BLaER1 (cell line): ENCODE measurements at regions not wholly inside any gene's neighbourhood (a gene's known extent, or its start where the extent isn't known, plus 50 kb on each side); places are given as distances from the start of the nearest gene placed in this dataset.

Experiments
- H3K27ac ChIP-seq: shearing (Covaris generic); formaldehyde crosslinking; 2 replicates; pipeline ENCODE4 v1.8.1; 2022
- H3K27me3 ChIP-seq: shearing (Covaris generic); formaldehyde crosslinking; 2 replicates; pipeline ENCODE4 v1.8.1; 2022
- H3K36me3 ChIP-seq: shearing (Covaris generic); formaldehyde crosslinking; 2 replicates; pipeline ENCODE4 v1.8.1; 2022
- H3K4me1 ChIP-seq: shearing (Covaris generic); formaldehyde crosslinking; 2 replicates; pipeline ENCODE4 v1.8.1; 2022
- H3K4me2 ChIP-seq: shearing (Covaris generic); formaldehyde crosslinking; 2 replicates; pipeline ENCODE4 v1.8.1; 2022
- H3K4me3 ChIP-seq: shearing (Covaris generic); formaldehyde crosslinking; 2 replicates; pipeline ENCODE4 v1.8.1; 2022
- H3K9ac ChIP-seq: shearing (Covaris generic); formaldehyde crosslinking; 2 replicates; pipeline ENCODE4 v1.8.1; 2022
- H3K9me3 ChIP-seq: shearing (Covaris generic); formaldehyde crosslinking; 2 replicates; pipeline ENCODE4 v1.8.1; 2022
- H4K20me1 ChIP-seq: shearing (Covaris generic); formaldehyde crosslinking; 2 replicates; pipeline ENCODE4 v1.8.1; 2022
- Cebpa-rat ChIP-seq: shearing (Covaris generic); IDR thresholded peaks from 2 replicates; pipeline ENCODE4 v1.8.1; 2022

DNA sequence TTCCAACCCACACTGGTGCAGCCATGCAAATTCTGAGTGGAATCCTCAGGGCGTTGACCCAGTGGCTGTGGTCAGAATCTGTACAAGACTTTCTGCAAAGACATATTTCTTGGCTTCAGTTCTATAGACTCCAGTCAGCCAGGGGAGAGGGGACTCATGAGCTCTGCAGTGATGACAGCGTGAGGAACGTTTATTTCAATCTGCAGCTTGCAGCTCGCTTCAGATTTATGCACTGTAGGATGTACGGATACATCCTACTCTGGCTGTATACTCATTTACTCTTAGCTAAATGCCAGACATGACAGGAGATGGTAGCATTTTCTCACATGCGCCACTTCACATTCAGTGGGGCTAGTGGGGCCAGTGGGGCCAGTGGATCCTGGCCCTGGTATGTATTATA, 276.1 kb downstream of the FGF9 start:
- Histone ChIP-seq H3K9me3 (peaks cover 56% of the 10 kb centered on the region), H3K4me2 (peak overlapping the region; percentile 94), H4K20me1 (no peaks in the 10 kb centered on the region)

DNA sequence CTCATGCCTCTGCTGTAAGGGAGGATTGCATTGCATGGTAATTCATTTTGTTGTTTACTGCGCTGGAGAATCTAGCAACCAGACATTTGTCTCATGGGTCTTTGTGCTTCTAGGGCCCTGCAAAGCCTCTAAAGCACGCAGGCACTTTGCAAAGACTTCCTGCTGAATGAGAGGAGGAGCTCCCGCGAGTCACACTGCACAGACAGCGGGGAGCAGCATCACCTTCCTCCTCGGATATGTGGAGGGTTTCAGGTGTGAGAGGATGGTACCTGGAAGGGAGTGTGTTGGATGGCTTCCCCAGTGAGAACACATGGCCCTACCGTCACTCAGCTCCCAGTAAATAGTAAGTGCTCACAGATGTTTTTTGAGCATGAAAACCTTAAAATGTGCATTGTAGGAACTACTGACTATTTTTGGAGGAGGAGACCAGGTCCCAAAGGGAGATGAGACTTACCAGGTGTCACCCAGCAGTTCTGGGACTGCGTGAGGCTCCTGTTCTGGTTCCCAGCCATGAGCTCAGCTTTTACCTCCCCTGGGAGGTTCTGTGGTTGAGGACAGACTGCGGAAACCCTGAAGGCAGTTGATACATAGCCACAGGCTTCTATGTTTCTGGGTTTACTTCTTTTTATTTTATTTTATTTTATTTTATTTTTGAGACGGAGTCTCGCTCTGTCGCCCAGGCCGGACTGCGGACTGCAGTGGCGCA, 278.0 kb downstream of the FGF9 start:
- H4K20me1 ChIP-seq = no peaks in the 10 kb centered on the region
- peak overlapping the region; percentile 63; the same call in 1 of the 2 replicates for H3K9ac ChIP-seq
- peak overlapping the region; percentile 52 for H3K4me3 ChIP-seq
- H3K4me2 ChIP-seq = peak overlapping the region; percentile 94
- H3K4me1 ChIP-seq = peaks cover 51% of the 10 kb centered on the region
- H3K36me3 ChIP-seq = peaks cover 21% of the 10 kb centered on the region; the same call in 1 of the 2 replicates
- no peaks in the 10 kb centered on the region for H3K27me3 ChIP-seq
- H3K27ac ChIP-seq = peak overlapping the region; percentile 80
- peaks cover 43% of the 10 kb centered on the region for H3K9me3 ChIP-seq
- TF ChIP-seq Cebpa-rat = no peak

More for the DNA sequence above, 276.1 kb downstream of the FGF9 start:
- Histone ChIP-seq H3K4me3 (no peak overlapping the region), H3K4me1 (peaks cover 51% of the 10 kb centered on the region), H3K27ac (peak overlapping the region; percentile 80), H3K27me3 (no peaks in the 10 kb centered on the region), H3K9ac (no peak overlapping the region), H3K36me3 (peaks cover 21% of the 10 kb centered on the region; the same call in 1 of the 2 replicates)
- no peak for TF ChIP-seq Cebpa-rat

DNA sequence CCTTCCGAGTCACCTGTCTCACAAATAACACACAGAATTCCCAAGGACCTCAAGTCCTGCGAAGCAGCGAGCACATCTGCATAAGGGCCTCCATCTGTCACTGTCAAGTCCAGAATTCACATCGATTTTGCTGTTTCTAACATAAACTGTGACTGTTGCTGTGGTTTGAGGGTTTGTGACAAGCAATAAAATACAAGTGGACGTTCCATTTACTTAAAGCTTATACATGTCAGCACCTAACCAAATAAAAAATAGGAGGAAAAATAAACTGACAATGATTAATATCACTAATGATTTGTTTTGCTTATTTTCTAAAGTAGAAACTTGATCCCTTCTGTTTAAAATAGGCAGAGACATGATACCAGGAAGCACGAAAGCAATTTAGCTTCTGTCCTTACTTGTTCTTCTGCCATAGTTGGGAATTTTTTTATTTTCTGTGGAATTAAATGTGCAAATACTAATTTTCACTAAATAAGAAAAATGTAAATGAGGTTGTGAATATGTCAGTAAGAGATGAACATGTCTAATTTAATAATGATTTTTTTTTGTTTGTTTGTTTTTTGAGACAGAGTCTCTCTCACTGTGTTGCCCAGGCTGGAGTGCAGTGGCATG, 279.1 kb downstream of the FGF9 start:
- no peak for TF ChIP-seq Cebpa-rat
- Histone ChIP-seq H3K4me2 (peak overlapping the region; percentile 94), H3K27me3 (no peaks in the 10 kb centered on the region), H3K36me3 (peaks cover 17% of the 10 kb centered on the region; the same call in 1 of the 2 replicates), H3K4me3 (0 out of 2 replicates have a peak overlapping the region, but pooled peaks have one; percentile 22), H3K4me1 (peaks cover 51% of the 10 kb centered on the region), H4K20me1 (no peaks in the 10 kb centered on the region), H3K9me3 (peaks cover 43% of the 10 kb centered on the region), H3K9ac (peak overlapping the region; percentile 55; the same call in 1 of the 2 replicates), H3K27ac (peak overlapping the region; percentile 53)

DNA sequence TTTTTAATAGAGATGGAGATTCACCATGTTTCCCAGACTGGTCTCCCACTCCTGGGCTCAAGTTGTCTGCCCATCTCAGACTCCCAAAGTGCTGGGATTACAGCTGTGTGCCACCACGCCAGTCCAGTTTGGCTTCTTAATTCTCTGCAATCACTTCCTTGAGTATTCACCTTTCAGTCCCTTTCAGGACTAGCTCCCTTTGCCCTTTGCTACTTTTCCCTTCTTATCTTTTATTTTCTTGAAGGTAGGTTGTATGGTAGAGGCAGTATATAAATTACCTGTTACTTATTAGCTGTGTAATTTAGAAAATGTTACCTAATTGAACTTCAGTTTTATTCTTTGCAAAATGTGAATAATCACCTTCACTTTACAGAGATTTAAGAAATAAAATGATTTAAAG, 285.8 kb downstream of the FGF9 start:
- Histone ChIP-seq H3K36me3 (peaks cover 8% of the 10 kb centered on the region; the same call in 1 of the 2 replicates), H3K9ac (no peak overlapping the region), H3K27me3 (no peaks in the 10 kb centered on the region), H3K4me3 (no peak overlapping the region), H3K4me1 (peaks cover 10% of the 10 kb centered on the region; the same call in 1 of the 2 replicates), H3K4me2 (no peak overlapping the region), H3K9me3 (peaks cover 51% of the 10 kb centered on the region), H3K27ac (no peak overlapping the region), H4K20me1 (no peaks in the 10 kb centered on the region)
- no peak for TF ChIP-seq Cebpa-rat

DNA sequence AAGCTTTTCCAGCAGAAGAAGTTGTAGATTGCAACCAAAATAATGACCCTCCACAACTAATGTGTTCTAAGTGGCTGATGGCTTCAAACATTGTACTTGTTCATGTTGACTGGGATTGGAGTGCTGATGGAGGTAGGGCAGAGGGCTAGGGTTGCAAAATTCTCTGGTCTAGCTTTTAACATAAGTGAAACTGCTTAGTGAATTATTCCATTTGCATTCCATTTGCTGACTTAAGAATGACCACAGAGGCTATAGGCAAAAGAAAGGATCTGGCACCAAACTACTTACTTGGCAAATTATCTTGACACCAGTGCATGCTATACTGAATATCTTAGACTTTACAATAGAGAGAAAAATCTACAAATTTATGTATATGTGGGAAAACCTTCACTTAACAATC, 287.0 kb downstream of the FGF9 start:
- H3K27ac ChIP-seq = no peak overlapping the region
- no peak overlapping the region for H3K4me2 ChIP-seq
- no peak overlapping the region for H3K4me3 ChIP-seq
- H3K36me3 ChIP-seq = peaks cover 8% of the 10 kb centered on the region; the same call in 1 of the 2 replicates
- 0 out of 2 replicates have a peak, but pooled peaks cover 7% of the 10 kb centered on the region for H3K4me1 ChIP-seq
- no peaks in the 10 kb centered on the region for H4K20me1 ChIP-seq
- no peaks in the 10 kb centered on the region for H3K27me3 ChIP-seq
- TF ChIP-seq Cebpa-rat = no peak
- no peak overlapping the region for H3K9ac ChIP-seq
- H3K9me3 ChIP-seq = peaks cover 56% of the 10 kb centered on the region

DNA sequence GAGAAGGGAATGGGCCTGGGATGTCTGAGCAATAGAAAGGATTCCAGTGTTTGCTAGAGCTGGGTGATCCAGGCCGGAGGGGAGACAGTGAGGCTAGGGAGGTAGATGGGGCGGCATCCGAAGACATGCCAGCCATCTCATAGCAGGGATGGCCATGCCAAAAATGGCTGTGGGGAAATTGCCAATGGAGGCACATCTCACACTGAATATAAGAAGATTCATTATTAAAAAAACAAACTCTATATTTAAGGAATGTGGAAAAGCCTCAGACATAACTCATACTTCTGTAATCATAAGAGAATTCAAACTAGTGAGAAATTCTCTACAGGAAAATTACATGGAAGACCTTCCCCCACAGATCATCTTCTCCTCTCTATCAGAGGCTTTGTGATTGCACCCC, 289.2 kb downstream of the FGF9 start:
- no peaks in the 10 kb centered on the region for H3K27me3 ChIP-seq
- H4K20me1 ChIP-seq = no peaks in the 10 kb centered on the region

DNA sequence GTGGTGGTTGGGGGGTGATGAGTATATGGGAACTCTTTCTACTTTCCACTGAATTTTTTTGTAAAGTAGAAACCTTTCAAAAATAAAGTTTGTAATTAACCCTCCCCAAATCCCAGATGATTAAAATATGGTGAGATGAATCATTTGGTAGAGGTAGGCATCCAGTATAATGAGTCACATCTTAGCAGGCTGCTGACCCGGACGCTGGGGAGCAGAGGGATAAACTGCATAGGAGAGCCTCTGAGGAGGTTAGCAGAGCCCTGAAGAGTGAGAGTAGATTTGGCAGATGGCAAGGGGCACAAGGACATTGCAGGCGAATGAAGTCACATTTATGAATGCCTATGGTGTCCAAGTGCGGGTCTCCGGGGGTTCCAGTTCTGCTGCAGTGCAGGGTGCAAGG, 293.8 kb downstream of the FGF9 start:
- Histone ChIP-seq H3K4me2 (peak overlapping the region; percentile 82), H3K27me3 (no peaks in the 10 kb centered on the region), H3K4me3 (no peak overlapping the region), H3K4me1 (peaks cover 66% of the 10 kb centered on the region), H3K9me3 (peaks cover 34% of the 10 kb centered on the region), H3K36me3 (no peaks in the 10 kb centered on the region), H3K27ac (peak overlapping the region; percentile 96), H4K20me1 (no peaks in the 10 kb centered on the region), H3K9ac (peak overlapping the region; percentile 81; the same call in 1 of the 2 replicates)
- TF ChIP-seq Cebpa-rat = no peak

More for the DNA sequence above, 289.2 kb downstream of the FGF9 start:
- Histone ChIP-seq H3K4me3 (no peak overlapping the region), H3K4me1 (peaks cover 20% of the 10 kb centered on the region), H3K4me2 (no peak overlapping the region), H3K36me3 (peaks cover 2% of the 10 kb centered on the region; the same call in 1 of the 2 replicates), H3K9ac (no peak overlapping the region), H3K9me3 (peaks cover 55% of the 10 kb centered on the region), H3K27ac (no peak overlapping the region)
- TF ChIP-seq Cebpa-rat = no peak

DNA sequence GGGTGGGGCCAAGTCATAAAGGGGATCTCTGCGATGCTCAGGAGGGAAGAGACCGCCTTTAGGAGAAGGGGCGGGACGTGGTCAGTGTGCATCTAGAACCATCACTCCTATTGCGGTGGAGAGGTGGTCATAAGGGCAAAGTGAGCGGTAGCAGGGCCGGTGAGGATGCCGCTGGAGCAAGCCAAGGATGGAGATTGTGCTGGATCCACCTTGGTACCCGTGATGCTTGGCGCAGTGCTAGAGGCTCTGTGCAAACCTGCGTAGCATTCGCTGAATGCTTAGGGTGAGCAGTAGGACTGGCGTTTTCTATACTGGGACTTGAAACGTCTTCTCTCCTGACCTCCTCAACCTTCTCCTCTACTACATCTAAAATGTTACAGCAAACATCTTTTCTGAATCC, 294.2 kb downstream of the FGF9 start:
- peak overlapping the region; percentile 82 for H3K4me2 ChIP-seq
- no peaks in the 10 kb centered on the region for H4K20me1 ChIP-seq
- peak overlapping the region; percentile 96 for H3K27ac ChIP-seq
- H3K9ac ChIP-seq = peak overlapping the region; percentile 81
- no peak for TF ChIP-seq Cebpa-rat
- no peaks in the 10 kb centered on the region for H3K36me3 ChIP-seq
- peaks cover 34% of the 10 kb centered on the region for H3K9me3 ChIP-seq
- no peaks in the 10 kb centered on the region for H3K27me3 ChIP-seq
- no peak overlapping the region for H3K4me3 ChIP-seq
- H3K4me1 ChIP-seq = peaks cover 70% of the 10 kb centered on the region

DNA sequence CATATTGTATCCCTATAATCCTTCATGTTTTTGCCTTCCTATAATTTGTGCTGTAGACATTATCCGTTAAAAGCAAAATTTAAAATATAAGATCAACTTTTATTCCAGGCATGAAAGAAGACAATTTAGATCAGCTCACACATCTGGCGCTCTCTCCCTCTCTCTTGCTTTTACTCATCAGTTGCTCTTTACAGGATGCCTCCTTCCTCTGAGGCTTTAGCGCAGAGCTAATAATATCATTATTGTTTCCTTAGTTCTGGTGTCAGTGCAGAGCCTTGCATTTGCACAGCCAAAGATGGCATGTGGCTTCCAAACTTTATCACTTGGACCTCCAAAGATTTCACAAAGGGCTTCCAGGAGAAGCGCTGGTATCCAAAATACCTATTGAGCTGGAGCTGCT, 295.1 kb downstream of the FGF9 start:
- Histone ChIP-seq H3K27me3 (no peaks in the 10 kb centered on the region), H3K4me3 (peak overlapping the region; percentile 9; the same call in 1 of the 2 replicates), H3K9me3 (peaks cover 32% of the 10 kb centered on the region), H4K20me1 (no peaks in the 10 kb centered on the region), H3K4me2 (peak overlapping the region; percentile 82), H3K9ac (peak overlapping the region; percentile 81), H3K27ac (peak overlapping the region; percentile 96), H3K4me1 (peaks cover 72% of the 10 kb centered on the region), H3K36me3 (no peaks in the 10 kb centered on the region)
- TF ChIP-seq Cebpa-rat = no peak

DNA sequence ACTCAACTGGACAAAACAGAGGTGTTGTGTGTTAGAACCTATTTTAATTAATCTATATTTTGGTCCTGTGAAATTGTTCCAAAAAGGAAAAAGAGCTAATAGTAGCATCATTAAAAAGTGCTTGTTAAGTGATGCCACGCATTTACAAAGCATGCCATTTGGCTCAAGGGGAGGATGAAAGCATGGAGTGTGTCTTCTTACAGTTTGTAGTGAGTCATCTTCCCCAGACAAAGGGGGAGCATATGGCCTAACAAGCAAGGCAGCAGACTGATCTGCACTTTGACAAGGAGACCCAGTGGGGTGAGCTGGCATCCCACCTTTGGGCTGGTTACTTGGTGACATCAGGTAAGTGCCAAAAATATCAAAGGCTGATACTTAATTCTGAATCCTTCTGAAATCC, 297.0 kb downstream of the FGF9 start:
- TF ChIP-seq Cebpa-rat = no peak
- H3K36me3 ChIP-seq = no peaks in the 10 kb centered on the region
- no peak overlapping the region for H3K9ac ChIP-seq
- no peaks in the 10 kb centered on the region for H4K20me1 ChIP-seq
- H3K9me3 ChIP-seq = peaks cover 13% of the 10 kb centered on the region
- H3K4me3 ChIP-seq = no peak overlapping the region
- peak overlapping the region; percentile 61 for H3K27ac ChIP-seq
- peak overlapping the region; percentile 82 for H3K4me2 ChIP-seq
- H3K27me3 ChIP-seq = no peaks in the 10 kb centered on the region
- peaks cover 73% of the 10 kb centered on the region for H3K4me1 ChIP-seq
